Skeletal muscle tissue (tissue), 3 donors: ENCODE measurements at regions not wholly inside any gene's neighbourhood (a gene's known extent, or its start where the extent isn't known, plus 50 kb on each side); places are given as distances from the start of the nearest gene placed in this dataset.

Experiments
- H3K27ac ChIP-seq: one replicate; pipeline ENCODE4 v1.7.0; 2013; ENCODE audit warnings: mild to moderate bottlenecking, low read depth, low read length, inconsistent platforms
- H3K27me3 ChIP-seq, 3 donors: one replicate each; pipeline ENCODE4 v1.7.0; 2013; ENCODE audit warnings: low read length in 3 of 3; ENCODE audit not compliant: control insufficient read depth in 3 of 3, insufficient read depth in 3 of 3
- H3K36me3 ChIP-seq, 3 donors: one replicate each; pipeline ENCODE4 v1.7.0; 2013; ENCODE audit warnings: low read length in 3 of 3; ENCODE audit not compliant: control insufficient read depth in 3 of 3, insufficient read depth in 3 of 3
- H3K4me1 ChIP-seq, 3 donors: one replicate each; pipeline ENCODE4 v1.7.0; 2013; ENCODE audit warnings: low read length in 3 of 3, mild to moderate bottlenecking in 3 of 3; ENCODE audit not compliant: control insufficient read depth in 3 of 3, insufficient read depth in 3 of 3
- H3K4me3 ChIP-seq, 3 donors: one replicate each; pipeline ENCODE4 v1.7.0; 2013; ENCODE audit warnings: low read length in 3 of 3
- H3K9ac ChIP-seq, 3 donors: one replicate each; pipeline ENCODE4 v1.7.0; 2013; ENCODE audit warnings: low read length in 3 of 3, mild to moderate bottlenecking in 3 of 3, moderate library complexity in 2 of 3, low read depth in 1 of 3
- H3K9me3 ChIP-seq, 3 donors: one replicate each; pipeline ENCODE4 v1.7.0; 2013; ENCODE audit warnings: low read length in 3 of 3; ENCODE audit not compliant: control insufficient read depth in 3 of 3
- donor health status: Osteomylitis.

DNA sequence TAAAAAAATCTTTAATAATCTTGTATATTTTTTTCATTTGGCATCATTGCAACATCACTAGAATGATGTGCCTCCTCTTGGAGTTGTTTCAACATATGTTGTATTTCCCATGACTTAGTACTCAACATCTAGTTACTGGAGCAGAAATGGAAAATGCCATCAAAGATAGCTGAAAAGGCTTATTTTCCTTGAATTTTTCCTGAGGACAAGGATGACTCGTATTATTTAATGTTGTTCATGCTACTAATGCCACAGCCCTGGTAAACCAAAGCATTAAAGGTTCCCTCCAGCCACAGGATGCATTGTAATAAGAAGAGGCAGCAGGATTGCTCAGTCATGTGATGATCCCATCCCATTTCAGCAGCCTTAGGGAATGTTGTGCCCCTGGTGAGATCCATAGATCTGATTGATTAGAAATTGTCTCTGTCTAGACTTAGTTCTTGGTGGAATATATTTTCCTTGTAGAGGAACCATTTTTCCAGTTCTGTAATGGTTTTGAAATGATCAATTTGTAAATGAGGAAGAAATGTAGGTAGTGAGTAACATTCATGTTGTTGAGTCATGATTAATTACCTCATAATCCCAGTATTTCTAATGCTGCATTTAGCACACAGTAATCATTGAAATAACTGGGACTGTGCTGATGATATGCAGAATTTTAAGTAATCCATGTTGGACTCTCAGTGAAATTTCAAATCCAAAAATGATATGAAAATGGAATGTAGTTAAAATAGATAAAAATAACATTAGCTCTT is 91.3 kb upstream of the SMIM30 start:
- Histone ChIP-seq H3K27me3 (no peaks in the 10 kb centered on the region), H3K9ac (no peak overlapping the region), H3K9me3 (no peaks in the 10 kb centered on the region), H3K27ac (no peak overlapping the region), H3K36me3 (no peaks in the 10 kb centered on the region), H3K4me1 (no peaks in the 10 kb centered on the region), H3K4me3 (no peak overlapping the region)

DNA sequence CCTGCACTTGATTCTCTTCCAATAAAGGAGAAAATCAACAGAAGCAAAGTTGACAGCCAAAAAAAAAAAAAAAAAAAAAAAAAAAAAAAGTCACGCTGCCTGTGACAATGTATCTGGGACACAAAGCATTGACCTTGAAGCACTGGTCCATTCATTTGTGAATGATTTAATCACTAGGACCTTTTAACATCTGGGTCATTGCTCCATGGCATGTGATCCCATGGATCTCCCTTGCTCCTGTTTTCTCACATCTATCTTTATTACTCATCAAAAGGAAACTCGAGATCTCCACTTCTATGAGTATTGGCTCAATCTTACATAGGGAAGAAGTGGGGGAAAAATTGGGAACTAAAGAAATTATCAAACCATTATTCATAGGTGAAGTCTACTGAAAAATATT is 89.6 kb upstream of the SMIM30 start:
- H3K27me3 ChIP-seq = no peaks in the 10 kb centered on the region
- no peaks in the 10 kb centered on the region for H3K9me3 ChIP-seq
- H3K36me3 ChIP-seq = no peaks in the 10 kb centered on the region
- H3K4me3 ChIP-seq = no peak overlapping the region
- H3K27ac ChIP-seq = no peak overlapping the region
- no peaks in the 10 kb centered on the region for H3K4me1 ChIP-seq
- no peak overlapping the region for H3K9ac ChIP-seq

DNA sequence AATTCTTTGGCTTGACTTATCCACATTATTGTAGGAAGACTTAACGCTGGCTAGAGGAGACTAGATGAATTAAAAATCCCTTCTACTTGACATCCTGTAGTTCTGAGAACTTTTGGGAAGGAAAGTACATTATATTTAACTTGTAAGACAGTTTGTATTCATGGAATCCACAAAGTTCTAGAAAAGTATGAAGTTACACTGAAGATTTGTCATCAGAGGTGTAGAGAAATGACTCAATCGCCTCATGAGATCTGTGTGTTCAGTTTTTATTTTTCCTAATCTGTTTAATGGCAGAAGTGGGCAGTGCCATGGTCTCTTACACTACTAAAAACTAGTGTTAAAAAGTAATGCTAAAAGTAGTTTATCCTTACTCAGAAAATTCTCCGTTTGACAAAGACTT is 89.1 kb upstream of the SMIM30 start:
- H3K4me1 ChIP-seq = no peaks in the 10 kb centered on the region
- H3K27me3 ChIP-seq = no peaks in the 10 kb centered on the region
- H3K4me3 ChIP-seq = no peak overlapping the region
- H3K27ac ChIP-seq = no peak overlapping the region
- H3K9me3 ChIP-seq = no peaks in the 10 kb centered on the region
- no peaks in the 10 kb centered on the region for H3K36me3 ChIP-seq
- no peak overlapping the region for H3K9ac ChIP-seq

DNA sequence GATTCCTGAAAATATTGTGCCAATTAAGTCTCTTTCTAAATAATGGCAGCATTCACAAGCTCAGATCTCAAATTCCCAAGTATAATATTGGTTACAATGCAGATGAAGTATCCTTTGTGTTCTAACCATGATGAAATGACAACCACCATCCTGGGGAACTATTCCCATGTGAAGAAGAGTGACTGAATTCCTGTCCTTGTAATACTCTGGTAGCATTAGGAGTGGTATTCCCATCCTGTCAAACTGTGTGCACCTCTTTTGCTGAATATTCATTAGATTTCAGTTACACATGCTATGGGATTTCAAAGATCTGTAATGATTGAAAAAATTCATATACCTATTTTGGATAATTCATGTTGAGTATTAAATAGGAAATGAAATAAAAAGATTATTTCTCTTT is 86.1 kb upstream of the SMIM30 start:
- H3K9me3 ChIP-seq = no peaks in the 10 kb centered on the region
- no peaks in the 10 kb centered on the region for H3K4me1 ChIP-seq
- H3K27me3 ChIP-seq = no peaks in the 10 kb centered on the region
- H3K4me3 ChIP-seq = no peak overlapping the region
- no peak overlapping the region for H3K9ac ChIP-seq
- H3K36me3 ChIP-seq = no peaks in the 10 kb centered on the region
- H3K27ac ChIP-seq = no peak overlapping the region

DNA sequence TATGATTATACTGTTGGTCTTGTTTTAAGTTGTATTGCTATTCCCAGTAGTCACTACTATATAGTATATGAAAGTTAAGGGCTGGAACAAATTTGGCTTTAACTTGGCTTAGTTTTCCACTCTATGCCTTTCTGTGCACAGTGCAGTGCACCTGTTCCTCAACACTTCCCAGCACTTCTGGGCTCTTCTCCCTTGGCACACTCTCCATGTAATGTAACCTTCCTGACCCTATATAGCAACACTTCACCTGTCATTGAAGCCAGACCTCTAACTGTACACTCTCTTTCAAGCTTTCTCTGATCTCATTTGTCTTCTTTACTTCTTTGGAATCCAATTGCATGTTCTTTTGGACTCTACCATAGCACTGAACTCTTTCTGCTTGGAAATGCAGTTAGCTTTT is 83.9 kb upstream of the SMIM30 start:
- no peak overlapping the region for H3K4me3 ChIP-seq
- no peaks in the 10 kb centered on the region for H3K36me3 ChIP-seq
- H3K4me1 ChIP-seq = no peaks in the 10 kb centered on the region
- no peaks in the 10 kb centered on the region for H3K27me3 ChIP-seq
- H3K9me3 ChIP-seq = no peaks in the 10 kb centered on the region
- no peak overlapping the region for H3K27ac ChIP-seq
- H3K9ac ChIP-seq = no peak overlapping the region

DNA sequence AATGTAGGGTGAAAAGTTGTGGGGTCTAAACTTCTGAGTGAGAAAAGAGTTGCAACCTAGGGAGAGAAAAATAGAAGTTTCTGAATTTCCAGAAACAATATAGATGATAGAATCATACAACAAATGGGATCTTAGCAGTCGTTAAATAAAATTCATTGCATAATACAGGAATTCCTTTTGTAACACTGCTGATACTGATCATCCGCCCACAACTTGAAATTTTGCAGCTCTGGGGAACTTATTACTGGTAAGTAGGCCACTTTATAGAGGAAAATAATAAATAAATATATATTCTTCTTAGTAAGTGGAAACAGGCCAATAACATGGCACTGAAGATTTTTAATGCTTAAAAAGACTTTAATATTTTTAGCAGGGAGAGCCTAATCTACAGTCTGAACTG is 81.9 kb upstream of the SMIM30 start:
- Histone ChIP-seq H3K9ac (no peak overlapping the region), H3K27ac (no peak overlapping the region), H3K27me3 (no peaks in the 10 kb centered on the region), H3K4me3 (no peak overlapping the region), H3K4me1 (no peaks in the 10 kb centered on the region), H3K36me3 (no peaks in the 10 kb centered on the region), H3K9me3 (no peaks in the 10 kb centered on the region)

DNA sequence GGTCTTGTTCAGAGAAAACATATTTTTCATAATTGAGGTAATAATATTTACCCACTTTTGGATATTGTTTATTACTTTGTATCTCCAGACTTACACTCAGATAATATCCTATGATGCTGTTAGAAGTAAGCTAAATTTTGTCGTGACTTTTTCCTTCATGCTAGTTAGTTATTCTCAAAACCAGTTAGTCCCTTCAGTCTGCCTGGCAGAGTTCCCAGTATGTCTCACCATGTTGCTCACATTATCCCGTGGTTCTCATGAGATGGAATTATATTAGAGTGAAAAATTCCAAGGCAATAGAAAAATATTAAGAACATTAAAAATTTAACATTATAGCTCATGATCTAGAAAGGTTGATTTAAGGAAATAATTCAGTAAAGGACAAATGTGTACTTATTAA is 81.5 kb upstream of the SMIM30 start:
- no peaks in the 10 kb centered on the region for H3K27me3 ChIP-seq
- H3K9ac ChIP-seq = no peak overlapping the region
- H3K27ac ChIP-seq = no peak overlapping the region
- no peaks in the 10 kb centered on the region for H3K36me3 ChIP-seq
- H3K9me3 ChIP-seq = no peaks in the 10 kb centered on the region
- H3K4me1 ChIP-seq = no peaks in the 10 kb centered on the region
- H3K4me3 ChIP-seq = no peak overlapping the region

DNA sequence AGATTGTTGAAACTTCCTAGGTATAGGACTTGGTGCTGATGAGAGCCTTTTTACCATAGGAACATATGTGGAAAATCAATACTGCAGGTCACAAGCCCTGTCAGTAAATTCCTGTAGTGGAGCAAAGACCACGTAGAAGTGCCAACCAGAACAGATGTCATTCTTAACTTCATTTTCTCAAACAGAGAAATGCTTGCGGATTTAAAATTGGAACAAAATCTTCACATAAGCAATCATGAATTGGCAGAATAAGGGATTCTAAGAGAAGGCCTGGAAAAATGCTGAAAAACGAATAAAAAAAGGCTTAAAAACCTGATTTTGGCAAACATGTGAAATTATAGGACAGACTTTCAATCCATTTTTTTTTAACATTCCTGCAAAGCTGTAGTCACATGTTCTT is 80.8 kb upstream of the SMIM30 start:
- Histone ChIP-seq H3K27ac (no peak overlapping the region), H3K4me1 (no peaks in the 10 kb centered on the region), H3K4me3 (no peak overlapping the region), H3K9ac (no peak overlapping the region), H3K36me3 (no peaks in the 10 kb centered on the region), H3K9me3 (no peaks in the 10 kb centered on the region), H3K27me3 (no peaks in the 10 kb centered on the region)

DNA sequence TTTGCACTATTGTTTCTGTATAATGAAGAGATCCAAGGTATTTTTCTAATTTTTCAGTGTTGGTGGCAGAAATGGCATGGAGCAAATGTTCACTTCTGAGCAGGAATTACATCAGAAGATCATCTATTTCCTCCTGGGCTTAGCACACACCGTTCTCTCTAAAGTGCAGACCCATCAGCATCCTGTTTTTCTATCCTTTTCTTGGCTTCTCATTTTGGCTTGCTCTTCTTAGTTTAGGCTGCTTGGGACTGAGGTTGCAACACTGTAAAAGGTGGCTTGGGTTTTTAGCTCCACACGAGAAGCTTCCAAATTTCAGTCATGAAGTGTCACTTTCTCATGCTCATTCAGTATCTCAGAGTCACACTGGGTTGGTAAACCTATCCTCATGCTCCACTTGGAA is 79.9 kb upstream of the SMIM30 start:
- H3K27ac ChIP-seq = no peak overlapping the region
- H3K4me1 ChIP-seq = no peaks in the 10 kb centered on the region
- no peaks in the 10 kb centered on the region for H3K9me3 ChIP-seq
- H3K9ac ChIP-seq = no peak overlapping the region
- no peaks in the 10 kb centered on the region for H3K27me3 ChIP-seq
- no peaks in the 10 kb centered on the region for H3K36me3 ChIP-seq
- no peak overlapping the region for H3K4me3 ChIP-seq

DNA sequence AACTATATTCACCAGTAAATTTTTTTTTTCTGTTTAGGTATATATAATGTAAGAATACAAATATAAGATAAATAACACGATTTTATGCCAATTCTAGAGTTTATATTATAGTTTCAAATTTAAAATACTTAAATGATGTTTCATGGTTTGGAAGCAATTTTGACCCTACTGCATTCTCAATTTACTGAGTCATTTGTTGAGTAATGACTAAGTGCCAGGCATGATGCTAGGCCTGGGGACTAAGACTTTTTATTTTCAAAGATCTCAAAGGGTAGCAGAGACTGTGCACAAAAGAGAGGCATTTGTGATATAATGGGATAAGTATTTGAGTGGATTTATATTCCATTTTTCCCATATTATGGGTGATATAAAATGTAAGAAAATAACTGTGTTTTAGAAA is 78.9 kb upstream of the SMIM30 start:
- no peaks in the 10 kb centered on the region for H3K27me3 ChIP-seq
- H3K9me3 ChIP-seq = no peaks in the 10 kb centered on the region
- H3K36me3 ChIP-seq = no peaks in the 10 kb centered on the region
- H3K4me1 ChIP-seq = no peaks in the 10 kb centered on the region
- H3K4me3 ChIP-seq = no peak overlapping the region
- H3K9ac ChIP-seq = no peak overlapping the region
- no peak overlapping the region for H3K27ac ChIP-seq
